ENCODE measurements at regions not wholly inside any gene's neighbourhood (a gene's known extent, or its start where the extent isn't known, plus 50 kb on each side); places are given as distances from the start of the nearest gene placed in this dataset.
"Not testable (repeated sequence)": the region's sequence is repeated elsewhere in the genome, so short reads cannot be mapped to it uniquely, and the experiment has no call there.

- H3K36me3 Mint-ChIP-seq (ENCODE audit: low read depth) = no peaks in the 10 kb centered on the region
- DNase-seq (ENCODE audit: low spot score) = no peak
- H3K4me3 Mint-ChIP-seq = no peak overlapping the region
- no peaks in the 10 kb centered on the region for H3K4me1 Mint-ChIP-seq (ENCODE audit: low read depth)
- peaks cover 7% of the 10 kb centered on the region for H3K9me3 Mint-ChIP-seq
- no peaks in the 10 kb centered on the region for H3K27me3 Mint-ChIP-seq (ENCODE audit: low read depth)
- no peak overlapping the region for H3K27ac Mint-ChIP-seq
Measured at GRCh38 chr4:133544097-133544496, 395.0 kb downstream of the PCDH10 start.

DNA sequence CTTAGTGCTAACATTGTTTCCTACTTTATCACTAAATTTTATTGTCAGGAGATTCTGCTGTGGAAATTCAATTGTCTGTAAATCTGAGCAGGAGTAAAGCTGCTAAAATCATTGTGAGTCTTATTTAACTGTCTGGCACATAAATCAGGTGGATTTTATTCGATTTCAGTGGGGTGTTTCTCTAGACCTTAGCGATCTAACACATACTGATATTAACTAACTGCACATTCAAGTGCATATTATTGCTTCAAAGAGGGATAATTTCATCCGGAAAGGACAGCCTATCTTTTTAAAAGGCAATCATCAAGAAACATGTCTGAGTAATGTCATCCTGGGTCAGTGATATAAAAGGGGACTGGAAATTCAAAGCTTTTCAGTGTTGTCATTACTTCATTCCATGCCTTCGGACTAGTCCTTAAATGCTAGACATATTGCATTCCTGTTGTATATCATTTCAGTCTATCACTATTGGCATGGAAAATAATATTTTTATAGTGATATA is 388.7 kb downstream of the PCDH10 start:
- no peaks in the 10 kb centered on the region for H3K27me3 Mint-ChIP-seq (ENCODE audit: low read depth)
- peaks cover 6% of the 10 kb centered on the region for H3K9me3 Mint-ChIP-seq
- H3K4me3 Mint-ChIP-seq = no peak overlapping the region
- no peak for DNase-seq (ENCODE audit: low spot score)
- H3K36me3 Mint-ChIP-seq (ENCODE audit: low read depth) = no peaks in the 10 kb centered on the region
- no peak overlapping the region for H3K27ac Mint-ChIP-seq
- no peaks in the 10 kb centered on the region for H3K4me1 Mint-ChIP-seq (ENCODE audit: low read depth)

GRCh38 chr4:133534224-133534623 is 385.1 kb downstream of the PCDH10 start:
- not testable (repeated sequence) for H3K27ac Mint-ChIP-seq; DNase-seq (ENCODE audit: low spot score); H3K4me3 Mint-ChIP-seq; H3K27me3 Mint-ChIP-seq (ENCODE audit: low read depth); H3K36me3 Mint-ChIP-seq (ENCODE audit: low read depth); H3K4me1 Mint-ChIP-seq (ENCODE audit: low read depth)
- H3K9me3 Mint-ChIP-seq = peaks cover 21% of the 10 kb centered on the region

DNA sequence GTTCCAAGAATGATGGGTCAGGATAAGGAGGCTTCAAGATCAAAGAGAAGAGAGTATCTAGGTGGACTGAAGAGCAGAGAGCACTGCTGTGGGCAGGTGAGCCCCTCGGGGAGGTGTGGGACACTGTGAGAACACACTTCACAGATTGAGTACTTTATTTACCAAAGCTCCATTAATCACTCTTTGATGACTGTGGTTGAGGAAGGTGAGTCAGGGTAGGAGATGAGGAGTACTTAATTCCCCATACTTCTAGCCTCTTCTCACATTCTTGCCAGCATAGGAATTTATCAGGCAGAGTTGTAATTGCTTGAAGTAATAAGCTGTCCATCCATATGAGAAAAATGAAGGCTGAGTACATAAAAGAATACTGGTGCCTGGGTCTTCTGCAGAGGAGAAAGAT is 375.3 kb downstream of the PCDH10 start:
- Mint-ChIP-seq H3K9me3 (no peaks in the 10 kb centered on the region), H3K27me3 (ENCODE audit: low read depth) (no peaks in the 10 kb centered on the region), H3K4me3 (no peak overlapping the region), H3K27ac (no peak overlapping the region), H3K36me3 (ENCODE audit: low read depth) (no peaks in the 10 kb centered on the region), H3K4me1 (ENCODE audit: low read depth) (no peaks in the 10 kb centered on the region)
- no peak for DNase-seq (ENCODE audit: low spot score)

GRCh38 chr4:133513901-133514300 is 364.8 kb downstream of the PCDH10 start:
- no peak for DNase-seq (ENCODE audit: low spot score)
- no peaks in the 10 kb centered on the region for H3K4me1 Mint-ChIP-seq (ENCODE audit: low read depth)
- H3K4me3 Mint-ChIP-seq = no peak overlapping the region
- peaks cover 6% of the 10 kb centered on the region for H3K9me3 Mint-ChIP-seq
- no peak overlapping the region for H3K27ac Mint-ChIP-seq
- H3K36me3 Mint-ChIP-seq (ENCODE audit: low read depth) = no peaks in the 10 kb centered on the region
- no peaks in the 10 kb centered on the region for H3K27me3 Mint-ChIP-seq (ENCODE audit: low read depth)

DNA sequence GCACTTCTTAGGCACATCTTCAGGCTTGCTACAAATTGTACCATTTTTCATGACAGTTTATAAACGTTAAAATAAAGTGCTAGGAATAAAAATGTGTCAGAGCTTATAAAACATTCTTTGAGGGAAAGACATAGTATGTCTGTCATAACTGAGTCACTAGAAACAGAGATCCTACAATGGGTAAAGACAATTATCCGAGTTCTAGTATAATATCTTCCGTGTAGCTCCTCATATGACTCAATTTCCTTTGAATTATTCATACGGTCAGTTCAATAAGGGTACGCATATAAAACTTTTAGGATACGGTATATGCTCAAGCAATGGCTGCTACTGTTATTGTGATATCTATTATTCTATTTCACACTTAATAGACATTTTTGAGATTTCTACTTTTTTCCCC is 349.1 kb downstream of the PCDH10 start:
- Mint-ChIP-seq H3K27me3 (ENCODE audit: low read depth) (no peaks in the 10 kb centered on the region), H3K36me3 (ENCODE audit: low read depth) (no peaks in the 10 kb centered on the region), H3K27ac (no peak overlapping the region), H3K4me3 (no peak overlapping the region), H3K9me3 (peaks cover 10% of the 10 kb centered on the region), H3K4me1 (ENCODE audit: low read depth) (no peaks in the 10 kb centered on the region)
- no peak for DNase-seq (ENCODE audit: low spot score)

DNA sequence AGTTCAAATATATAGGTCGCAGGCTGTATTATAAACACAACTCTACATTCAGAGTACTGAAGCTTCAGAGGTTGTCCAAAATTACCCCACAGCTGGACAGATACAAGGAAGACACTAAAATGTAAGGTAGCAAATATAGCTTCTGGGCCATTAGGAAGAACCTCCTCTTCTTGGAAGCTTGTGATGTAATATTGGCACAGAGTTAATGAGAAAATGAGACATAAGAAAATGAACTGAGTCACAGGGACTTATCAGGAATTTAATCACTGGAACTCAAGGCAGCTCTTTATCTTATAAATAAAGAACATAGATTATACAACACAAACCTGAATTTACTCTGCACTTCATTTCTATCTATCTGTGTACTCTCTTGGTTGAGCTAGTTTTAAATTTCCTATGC is 344.7 kb downstream of the PCDH10 start:
- Mint-ChIP-seq H3K4me1 (ENCODE audit: low read depth) (no peaks in the 10 kb centered on the region), H3K27me3 (ENCODE audit: low read depth) (no peaks in the 10 kb centered on the region)
- DNase-seq (ENCODE audit: low spot score) = no peak

GRCh38 chr4:133493241-133493640 is 344.1 kb downstream of the PCDH10 start:
- no peaks in the 10 kb centered on the region for H3K4me1 Mint-ChIP-seq (ENCODE audit: low read depth)
- DNase-seq (ENCODE audit: low spot score) = no peak
- peaks cover 14% of the 10 kb centered on the region for H3K9me3 Mint-ChIP-seq
- H3K36me3 Mint-ChIP-seq (ENCODE audit: low read depth) = no peaks in the 10 kb centered on the region
- no peak overlapping the region for H3K27ac Mint-ChIP-seq
- H3K27me3 Mint-ChIP-seq (ENCODE audit: low read depth) = no peaks in the 10 kb centered on the region
- H3K4me3 Mint-ChIP-seq = no peak overlapping the region

More for the DNA sequence above, 344.7 kb downstream of the PCDH10 start:
- Mint-ChIP-seq H3K4me3 (no peak overlapping the region), H3K36me3 (ENCODE audit: low read depth) (no peaks in the 10 kb centered on the region), H3K27ac (no peak overlapping the region), H3K9me3 (peaks cover 14% of the 10 kb centered on the region)

DNA sequence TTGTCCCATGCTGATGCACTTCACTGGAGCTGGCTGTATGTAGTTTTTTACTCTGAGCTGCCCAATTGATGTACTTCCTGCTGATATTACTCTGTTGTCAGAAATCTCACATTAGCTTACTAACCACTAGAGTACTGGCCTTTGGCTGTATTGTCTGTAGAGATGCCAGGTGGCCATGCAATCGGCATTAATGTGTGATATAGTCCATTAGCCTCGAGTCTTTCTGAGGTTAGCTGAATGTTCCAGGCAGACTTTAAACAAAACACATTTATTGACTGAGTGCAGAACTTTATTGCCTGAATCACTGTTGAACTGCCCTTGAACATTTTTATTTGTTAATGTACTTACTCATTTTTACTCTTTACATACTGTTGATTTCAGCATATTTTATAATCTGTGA is 335.2 kb downstream of the PCDH10 start:
- Mint-ChIP-seq H3K4me3 (no peak overlapping the region), H3K9me3 (peaks cover 14% of the 10 kb centered on the region), H3K36me3 (ENCODE audit: low read depth) (no peaks in the 10 kb centered on the region), H3K4me1 (ENCODE audit: low read depth) (no peaks in the 10 kb centered on the region), H3K27me3 (ENCODE audit: low read depth) (no peaks in the 10 kb centered on the region), H3K27ac (no peak overlapping the region)
- no peak for DNase-seq (ENCODE audit: low spot score)

DNA sequence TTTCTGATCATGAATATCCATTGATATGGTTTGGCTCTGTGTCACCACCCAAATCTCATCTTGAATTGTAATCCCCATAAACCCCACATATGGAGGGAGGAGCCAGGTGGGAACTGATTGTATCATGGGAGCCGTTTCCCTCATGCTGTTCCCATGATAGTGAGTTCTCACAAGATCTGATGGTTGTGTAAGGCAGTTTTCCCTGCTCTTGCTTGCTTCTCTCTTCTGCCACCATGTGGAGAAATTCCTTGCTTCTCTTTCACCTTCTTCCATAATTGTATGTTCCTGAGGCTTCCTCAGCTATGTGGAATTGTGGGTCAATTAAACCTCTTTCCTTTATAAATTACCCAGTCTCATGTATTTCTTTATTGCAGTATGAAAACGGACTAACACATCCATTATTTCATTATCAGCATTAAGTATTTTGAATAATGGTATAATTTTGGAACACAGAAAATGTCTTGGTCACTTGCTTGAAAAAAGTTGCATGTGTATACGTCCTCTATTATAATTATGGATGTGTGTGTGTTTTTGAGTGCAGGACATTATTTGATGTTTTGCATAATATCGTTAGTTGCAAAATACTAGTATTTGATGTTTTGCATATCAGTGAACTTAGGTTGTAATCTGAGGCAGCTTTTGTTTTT is 334.6 kb downstream of the PCDH10 start:
- Mint-ChIP-seq H3K36me3 (ENCODE audit: low read depth) (no peaks in the 10 kb centered on the region), H3K27me3 (ENCODE audit: low read depth) (no peaks in the 10 kb centered on the region), H3K9me3 (peaks cover 14% of the 10 kb centered on the region), H3K4me3 (no peak overlapping the region), H3K27ac (no peak overlapping the region), H3K4me1 (ENCODE audit: low read depth) (no peaks in the 10 kb centered on the region)
- DNase-seq (ENCODE audit: low spot score) = no peak

GRCh38 chr4:133476063-133476462 is 327.0 kb downstream of the PCDH10 start:
- Mint-ChIP-seq H3K27ac (no peak overlapping the region), H3K4me3 (no peak overlapping the region), H3K4me1 (ENCODE audit: low read depth) (no peaks in the 10 kb centered on the region), H3K9me3 (peaks cover 4% of the 10 kb centered on the region), H3K27me3 (ENCODE audit: low read depth) (no peaks in the 10 kb centered on the region), H3K36me3 (ENCODE audit: low read depth) (no peaks in the 10 kb centered on the region)
- no peak for DNase-seq (ENCODE audit: low spot score)

- no peak for DNase-seq (ENCODE audit: low spot score)
- H3K9me3 Mint-ChIP-seq = peaks cover 4% of the 10 kb centered on the region
- H3K4me1 Mint-ChIP-seq (ENCODE audit: low read depth) = no peaks in the 10 kb centered on the region
- H3K36me3 Mint-ChIP-seq (ENCODE audit: low read depth) = no peaks in the 10 kb centered on the region
- H3K27ac Mint-ChIP-seq = no peak overlapping the region
- H3K4me3 Mint-ChIP-seq = no peak overlapping the region
- H3K27me3 Mint-ChIP-seq (ENCODE audit: low read depth) = no peaks in the 10 kb centered on the region
Measured at GRCh38 chr4:133474501-133474900, 325.4 kb downstream of the PCDH10 start.

DNA sequence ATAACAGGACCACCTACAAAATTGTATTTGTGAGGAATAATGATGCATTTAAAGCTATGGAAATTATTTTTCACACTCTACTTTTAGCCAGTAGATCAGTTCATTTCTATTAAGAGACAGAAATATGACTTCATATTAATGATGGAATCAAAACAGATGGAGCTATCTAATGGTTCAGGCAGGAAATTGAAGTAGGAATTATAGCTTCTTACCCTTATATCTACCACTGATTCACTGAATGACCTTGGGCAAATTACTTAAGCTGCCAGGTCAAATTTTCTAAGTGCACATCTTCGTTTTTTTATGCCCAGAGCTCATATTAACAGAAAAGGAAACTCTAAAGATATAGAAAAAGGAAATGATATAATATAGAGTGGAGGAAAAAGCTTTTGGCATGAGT is 323.1 kb downstream of the PCDH10 start:
- no peaks in the 10 kb centered on the region for H3K36me3 Mint-ChIP-seq (ENCODE audit: low read depth)
- H3K27me3 Mint-ChIP-seq (ENCODE audit: low read depth) = no peaks in the 10 kb centered on the region
- no peak overlapping the region for H3K27ac Mint-ChIP-seq
- H3K9me3 Mint-ChIP-seq = peaks cover 4% of the 10 kb centered on the region
- no peak for DNase-seq (ENCODE audit: low spot score)
- no peaks in the 10 kb centered on the region for H3K4me1 Mint-ChIP-seq (ENCODE audit: low read depth)
- no peak overlapping the region for H3K4me3 Mint-ChIP-seq

- Mint-ChIP-seq H3K36me3 (ENCODE audit: low read depth) (no peaks in the 10 kb centered on the region), H3K4me3 (no peak overlapping the region), H3K4me1 (ENCODE audit: low read depth) (no peaks in the 10 kb centered on the region), H3K27ac (no peak overlapping the region), H3K9me3 (peaks cover 5% of the 10 kb centered on the region), H3K27me3 (ENCODE audit: low read depth) (no peaks in the 10 kb centered on the region)
- DNase-seq (ENCODE audit: low spot score) = no peak
Measured at GRCh38 chr4:133467290-133467947, 318.3 kb downstream of the PCDH10 start.

DNA sequence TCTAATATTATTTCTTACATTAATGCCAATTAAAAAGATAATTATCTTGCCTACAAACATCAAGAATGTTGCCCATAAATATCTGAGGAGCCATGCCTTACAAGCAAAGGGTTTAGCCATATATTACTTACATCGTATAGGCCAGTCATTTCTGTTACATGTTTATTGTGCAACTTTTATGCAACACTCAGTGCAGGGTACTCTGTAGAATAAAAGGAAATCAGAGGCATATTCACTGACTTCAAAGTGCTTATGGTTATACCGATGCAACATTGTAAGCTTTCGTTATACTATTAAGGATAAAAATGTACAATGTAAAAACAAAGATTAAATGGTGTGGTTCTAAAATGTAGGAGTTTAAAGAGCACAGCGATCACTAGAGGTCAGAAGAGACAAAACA is 315.9 kb downstream of the PCDH10 start:
- no peaks in the 10 kb centered on the region for H3K4me1 Mint-ChIP-seq (ENCODE audit: low read depth)
- H3K27me3 Mint-ChIP-seq (ENCODE audit: low read depth) = no peaks in the 10 kb centered on the region
- H3K36me3 Mint-ChIP-seq (ENCODE audit: low read depth) = no peaks in the 10 kb centered on the region
- H3K4me3 Mint-ChIP-seq = no peak overlapping the region
- peaks cover 12% of the 10 kb centered on the region for H3K9me3 Mint-ChIP-seq
- no peak overlapping the region for H3K27ac Mint-ChIP-seq
- DNase-seq (ENCODE audit: low spot score) = no peak
